H4 (cell line): ENCODE measurements at regions not wholly inside any gene's neighbourhood (a gene's known extent, or its start where the extent isn't known, plus 50 kb on each side); places are given as distances from the start of the nearest gene placed in this dataset.

Source experiments
- DNase-seq: peaks from one replicate; pipeline ENCODE4 v3.0.0-alpha.2; 2015; ENCODE audit warnings: low spot score

- no peak for DNase-seq
Measured at GRCh38 chr18:22624176-22624575, 206.5 kb upstream of the CTAGE1 start.

- DNase-seq: no peak
Measured at GRCh38 chr18:22625406-22625805, 207.7 kb upstream of the CTAGE1 start.

GRCh38 chr18:22626771-22627170 is 209.1 kb upstream of the CTAGE1 start:
- no peak for DNase-seq

- no peak for DNase-seq
Measured at GRCh38 chr18:22627506-22627905, 209.8 kb upstream of the CTAGE1 start.

GRCh38 chr18:22628795-22629510 is 211.2 kb upstream of the CTAGE1 start:
- no peak for DNase-seq

- DNase-seq: no peak
Measured at GRCh38 chr18:22630980-22631379, 213.3 kb upstream of the CTAGE1 start.

GRCh38 chr18:22632191-22632590 is 214.5 kb upstream of the CTAGE1 start:
- no peak for DNase-seq

GRCh38 chr18:22634464-22634863 is 216.7 kb upstream of the CTAGE1 start:
- no peak for DNase-seq

GRCh38 chr18:22637787-22638186 is 220.1 kb upstream of the CTAGE1 start:
- peak; percentile 13 for DNase-seq

- DNase-seq: peak; percentile 3
Measured at GRCh38 chr18:22639026-22639463, 221.3 kb upstream of the CTAGE1 start.

GRCh38 chr18:22639561-22639960 is 221.8 kb upstream of the CTAGE1 start:
- DNase-seq: no peak

- DNase-seq: peak; percentile 4
Measured at GRCh38 chr18:22640281-22640842, 222.6 kb upstream of the CTAGE1 start.

- no peak for DNase-seq
Measured at GRCh38 chr18:22641958-22642357, 224.2 kb upstream of the CTAGE1 start.

- DNase-seq: no peak
Measured at GRCh38 chr18:22643731-22644130, 226.0 kb upstream of the CTAGE1 start.

GRCh38 chr18:22650247-22650646 is 232.5 kb upstream of the CTAGE1 start:
- no peak for DNase-seq

- DNase-seq: no peak
Measured at GRCh38 chr18:22657619-22658018, 239.9 kb upstream of the CTAGE1 start.

GRCh38 chr18:22658318-22658717 is 240.6 kb upstream of the CTAGE1 start:
- no peak for DNase-seq

GRCh38 chr18:22663378-22663777 is 245.7 kb upstream of the CTAGE1 start:
- DNase-seq: no peak

GRCh38 chr18:22666411-22666940 is 248.8 kb upstream of the CTAGE1 start:
- no peak for DNase-seq

GRCh38 chr18:22667156-22667555 is 249.4 kb upstream of the CTAGE1 start:
- DNase-seq: no peak

GRCh38 chr18:22667616-22668422 is 250.1 kb upstream of the CTAGE1 start:
- DNase-seq: peak; percentile 58

GRCh38 chr18:22668496-22668895 is 250.8 kb upstream of the CTAGE1 start:
- no peak for DNase-seq

- DNase-seq: no peak
Measured at GRCh38 chr18:22670914-22671313, 253.2 kb upstream of the CTAGE1 start.
